ENCODE measurements at regions not wholly inside any gene's neighbourhood (a gene's known extent, or its start where the extent isn't known, plus 50 kb on each side); places are given as distances from the start of the nearest gene placed in this dataset.
"Not testable (repeated sequence)": the region's sequence is repeated elsewhere in the genome, so short reads cannot be mapped to it uniquely, and the experiment has no call there.

DNA sequence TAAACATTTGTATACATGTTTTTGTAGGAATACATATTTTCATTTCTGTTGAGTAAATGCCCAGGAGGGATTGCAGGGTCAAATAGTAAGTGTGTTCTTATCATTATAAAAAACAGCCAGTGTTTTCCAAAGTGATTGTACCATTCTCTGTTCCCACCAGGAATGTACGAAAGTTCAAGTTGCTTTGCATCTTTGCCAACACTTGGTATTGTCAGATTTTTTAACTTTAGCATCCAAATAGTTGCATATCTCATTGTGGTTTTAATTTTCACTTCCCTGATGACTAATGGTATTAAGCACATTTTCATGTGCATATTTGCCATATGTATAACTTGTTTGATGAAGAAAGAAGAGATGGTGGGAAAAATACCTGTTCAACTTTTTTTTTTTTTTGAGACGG lies 213.9 kb downstream of the ZNF365 start:
- no peak for DNase-seq (ENCODE audit: low spot score)

DNA sequence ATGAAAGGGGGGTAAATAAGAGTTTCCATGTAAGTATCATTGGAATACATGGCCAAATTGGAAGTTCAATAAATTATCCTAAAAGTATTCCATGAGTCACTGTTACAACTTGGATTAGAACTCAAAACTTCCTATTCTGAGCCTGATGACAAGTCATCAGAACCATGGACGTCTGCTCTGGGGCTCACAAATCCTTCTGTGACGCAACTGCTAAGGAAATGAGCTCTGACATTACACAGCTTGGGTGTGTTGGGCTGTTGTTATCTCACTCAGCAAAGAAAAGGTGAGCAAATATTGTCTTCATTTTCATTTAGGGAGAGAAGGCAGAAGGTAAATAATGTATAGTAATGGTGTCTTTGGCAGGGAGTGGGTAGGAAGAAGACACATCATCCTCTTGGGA lies 214.8 kb upstream of the ADO start:
- no peak for DNase-seq (ENCODE audit: low spot score)

DNA sequence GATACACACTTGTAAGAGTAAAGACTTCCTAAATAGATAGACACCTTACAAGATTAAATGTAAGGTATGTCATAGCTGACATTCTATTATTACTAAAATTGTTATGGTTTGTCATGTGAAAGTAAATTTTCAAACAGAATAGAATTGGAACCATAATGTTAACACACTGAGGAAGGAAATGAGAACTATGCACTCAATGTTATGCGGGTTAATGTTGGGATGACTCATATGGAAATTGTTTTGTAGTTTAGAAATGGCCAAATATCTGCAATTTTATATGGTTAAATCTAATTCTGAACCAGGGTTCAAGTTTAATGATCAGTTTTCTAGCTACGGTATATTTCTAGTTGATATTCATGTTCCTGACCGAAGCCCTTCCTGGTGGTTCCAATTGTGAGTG lies 214.2 kb upstream of the ADO start:
- no peak for DNase-seq (ENCODE audit: low spot score)

DNA sequence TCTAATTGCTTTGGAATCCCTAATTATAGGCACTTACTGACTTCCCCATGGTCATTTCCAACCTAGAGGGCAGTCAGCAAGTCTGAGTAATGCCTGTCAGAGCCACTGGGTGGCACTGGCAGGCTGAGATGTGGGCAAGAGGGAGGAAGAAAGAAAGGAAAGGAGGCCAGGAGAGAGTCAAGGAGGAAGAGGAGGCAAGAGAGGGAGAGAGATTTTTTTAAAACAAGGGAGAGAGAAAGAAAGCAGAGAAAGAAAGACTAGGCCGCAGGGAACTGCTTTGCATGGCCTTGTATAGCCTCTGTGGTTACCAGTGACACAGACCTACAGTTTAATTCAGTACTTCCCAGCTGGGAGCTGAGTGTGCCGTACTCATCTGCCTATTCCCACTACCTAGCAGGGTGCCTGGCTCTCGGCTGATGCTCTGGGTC lies 210.4 kb upstream of the ADO start:
- peak; percentile 54 for DNase-seq (ENCODE audit: low spot score)

DNA sequence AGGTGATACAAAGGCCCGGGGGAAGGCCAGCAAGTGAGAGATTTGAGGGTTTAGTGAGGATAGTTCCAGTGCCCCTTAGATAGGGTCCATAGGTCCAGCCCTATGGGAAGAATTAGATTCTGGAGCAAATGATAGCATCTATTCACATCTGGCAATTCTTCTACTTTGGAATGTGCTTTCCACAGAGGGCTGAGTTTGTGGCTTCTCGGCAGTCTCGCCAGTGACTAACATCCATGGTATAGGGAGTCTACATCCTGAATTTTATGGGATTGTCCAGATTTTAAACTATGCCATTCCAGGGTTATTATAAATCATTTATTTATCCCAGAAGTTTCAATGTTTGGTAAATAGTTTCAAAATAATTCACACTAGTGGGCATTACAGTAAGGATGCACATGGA lies 207.3 kb upstream of the ADO start:
- DNase-seq (ENCODE audit: low spot score) = peak; percentile 21

DNA sequence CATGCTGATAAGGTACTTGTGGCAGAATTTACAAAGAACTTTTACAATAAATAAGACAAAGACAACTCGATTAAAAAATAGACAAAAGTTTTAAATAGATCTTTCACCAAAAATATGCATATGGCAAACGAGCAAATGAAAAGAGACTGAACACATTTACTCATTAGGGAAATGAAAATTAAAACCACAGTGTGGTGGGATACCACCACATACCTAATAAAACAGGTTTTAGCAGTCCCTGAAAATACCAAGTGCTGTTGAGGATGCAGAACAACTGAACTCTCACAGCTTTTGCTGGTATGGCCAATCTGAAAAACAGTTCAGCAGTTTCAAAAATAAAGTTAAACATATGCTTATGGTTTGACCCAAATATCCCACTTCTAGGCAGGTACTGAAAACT lies 205.4 kb upstream of the ADO start:
- no peak for DNase-seq (ENCODE audit: low spot score)

DNA sequence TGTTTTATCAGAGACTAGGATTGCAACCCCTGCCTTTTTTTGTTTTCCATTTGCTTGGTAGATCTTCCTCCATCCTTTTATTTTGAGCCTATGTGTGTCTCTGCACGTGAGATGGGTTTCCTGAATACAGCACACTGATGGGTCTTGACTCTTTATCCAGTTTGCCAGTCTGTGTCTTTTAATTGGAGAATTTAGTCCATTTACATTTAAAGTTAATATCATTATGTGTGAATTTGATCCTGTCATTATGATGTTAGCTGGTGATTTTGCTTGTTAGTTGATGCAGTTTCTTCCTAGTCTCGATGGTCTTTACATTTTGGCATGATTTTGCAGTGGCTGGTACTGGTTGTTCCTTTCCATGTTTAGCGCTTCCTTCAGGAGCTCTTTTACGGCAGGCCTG lies 198.0 kb upstream of the ADO start:
- not testable (repeated sequence) for DNase-seq (ENCODE audit: low spot score)

DNA sequence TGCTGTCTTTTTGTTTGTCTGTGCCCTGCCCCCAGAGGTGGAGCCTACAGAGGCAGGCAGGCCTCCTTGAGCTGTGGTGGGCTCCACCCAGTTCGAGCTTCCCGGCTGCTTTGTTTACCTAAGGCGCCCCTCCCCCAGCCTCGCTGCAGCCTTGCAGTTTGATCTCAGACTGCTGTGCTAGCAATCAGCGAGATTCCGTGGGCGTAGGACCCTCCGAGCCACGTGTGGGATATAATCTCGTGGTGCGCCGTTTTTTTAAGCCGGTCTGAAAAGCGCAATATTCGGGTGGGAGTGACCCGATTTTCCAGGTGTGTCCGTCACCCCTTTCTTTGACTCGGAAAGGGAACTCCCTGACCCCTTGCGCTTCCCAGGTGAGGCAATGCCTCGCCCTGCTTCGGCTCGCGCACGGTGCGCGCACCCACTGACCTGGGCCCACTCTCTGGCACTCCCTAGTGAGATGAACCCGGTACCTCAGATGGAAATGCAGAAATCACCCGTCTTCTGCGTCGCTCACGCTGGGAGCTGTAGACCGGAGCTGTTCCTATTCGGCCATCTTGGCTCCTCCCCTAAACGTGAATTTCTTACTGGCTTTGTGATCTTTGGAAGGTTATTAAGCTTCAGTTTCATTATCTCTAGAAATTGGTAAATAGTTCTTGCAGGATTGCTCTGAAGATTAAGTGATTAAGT lies 196.2 kb upstream of the ADO start:
- DNase-seq (ENCODE audit: low spot score) = not testable (repeated sequence)

DNA sequence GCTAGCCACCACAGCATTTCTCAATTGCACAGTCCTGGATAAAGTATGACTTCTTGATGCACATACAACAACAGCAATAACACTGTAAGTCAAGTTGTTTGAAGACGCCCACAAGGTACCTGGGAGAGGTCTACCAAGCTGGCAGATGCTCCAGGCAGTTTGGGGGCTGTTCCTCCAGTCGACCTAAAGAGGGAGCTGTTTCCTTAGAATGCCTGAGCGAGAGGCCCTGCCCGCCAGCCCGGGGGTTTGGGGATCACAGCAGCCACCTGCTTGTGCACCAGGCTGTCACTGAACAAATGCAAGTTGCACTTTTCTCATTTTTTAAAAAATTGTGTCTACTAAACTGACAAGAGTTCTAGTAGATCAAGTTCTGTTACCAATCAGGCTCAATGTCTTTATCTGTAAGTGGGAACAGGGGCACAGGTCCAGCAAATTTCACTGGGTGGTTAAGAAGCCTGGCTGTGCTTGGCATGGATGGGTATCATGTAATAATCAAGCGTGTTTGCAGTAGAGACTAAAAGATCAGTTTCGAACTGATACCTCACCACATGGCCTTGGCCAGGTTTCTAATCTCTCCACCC lies 193.8 kb upstream of the ADO start:
- DNase-seq (ENCODE audit: low spot score) = peak; percentile 65

DNA sequence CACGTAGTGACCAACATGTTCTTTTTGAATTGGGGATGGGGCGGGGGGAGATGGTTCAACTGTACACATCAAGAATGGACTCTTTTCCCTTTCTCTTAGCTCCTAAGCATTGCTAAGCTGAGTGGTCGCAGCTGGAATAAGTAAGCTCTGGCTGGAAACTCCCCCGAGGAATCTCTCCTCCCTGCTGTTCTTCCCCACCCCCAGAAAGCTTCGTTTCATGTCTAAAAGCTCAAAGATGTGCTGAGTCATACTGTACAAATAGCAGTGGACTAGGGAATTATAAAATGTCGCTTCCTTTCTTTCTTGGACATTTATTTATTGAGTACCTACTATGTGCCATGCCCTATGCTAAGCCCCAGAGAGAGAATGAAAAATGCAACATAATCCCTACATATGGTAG lies 191.1 kb upstream of the ADO start:
- peak; percentile 35 for DNase-seq (ENCODE audit: low spot score)

DNA sequence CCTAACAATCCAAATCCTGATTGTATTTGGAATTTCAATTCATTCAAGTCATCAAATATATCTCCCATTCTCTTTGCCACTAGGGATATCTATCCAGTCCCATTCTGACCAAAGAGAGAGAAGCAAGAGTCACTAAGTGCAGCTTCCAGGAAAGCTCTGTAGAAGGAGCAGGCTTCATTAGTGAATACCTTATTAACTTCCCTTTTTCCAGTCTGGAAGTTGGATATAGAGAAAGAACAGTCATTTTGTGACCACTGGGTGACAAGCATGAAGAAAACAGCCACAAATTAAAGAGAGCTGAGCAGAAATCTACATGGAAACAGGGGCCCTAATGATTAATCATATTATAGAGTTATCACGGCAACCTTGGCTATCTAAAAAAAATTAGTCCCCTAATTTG lies 190.7 kb upstream of the ADO start:
- DNase-seq (ENCODE audit: low spot score) = no peak

DNA sequence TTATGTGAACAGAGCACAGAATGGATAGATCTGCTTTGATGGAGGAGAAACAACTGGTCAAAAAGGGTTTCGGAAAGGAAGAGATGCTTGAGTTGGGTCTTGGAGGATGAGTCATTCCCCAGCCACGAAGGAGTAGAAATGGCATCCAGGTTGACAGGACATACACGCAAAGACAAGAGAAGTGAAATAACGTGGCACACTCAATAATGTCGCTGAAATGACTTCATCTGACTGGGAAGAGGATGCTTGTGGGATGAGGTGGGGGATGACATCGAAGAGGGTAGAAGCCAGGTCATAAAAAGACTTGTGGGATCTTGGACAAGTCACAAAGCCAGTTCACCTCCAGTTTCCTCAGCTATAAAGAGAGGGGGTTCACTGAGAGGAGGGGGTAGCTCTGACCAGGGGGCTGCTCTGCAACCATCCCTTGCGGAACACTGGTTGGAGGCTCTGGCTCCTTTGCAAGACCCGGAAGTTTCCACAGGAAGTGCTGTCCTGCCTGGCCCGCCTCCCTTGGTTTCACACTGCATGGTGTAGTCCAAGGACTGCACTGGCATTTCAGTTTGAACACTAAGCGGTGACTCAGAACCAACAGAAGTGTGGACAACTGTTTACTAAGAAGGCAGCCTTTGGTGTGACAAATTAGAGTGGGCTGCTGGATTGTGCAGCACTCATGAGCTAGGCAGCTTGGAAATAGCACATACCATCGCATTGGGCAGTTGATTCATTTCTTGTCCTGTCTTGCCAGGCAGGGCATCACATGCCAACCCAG lies 189.9 kb upstream of the ADO start:
- peak; percentile 63 for DNase-seq (ENCODE audit: low spot score)

DNA sequence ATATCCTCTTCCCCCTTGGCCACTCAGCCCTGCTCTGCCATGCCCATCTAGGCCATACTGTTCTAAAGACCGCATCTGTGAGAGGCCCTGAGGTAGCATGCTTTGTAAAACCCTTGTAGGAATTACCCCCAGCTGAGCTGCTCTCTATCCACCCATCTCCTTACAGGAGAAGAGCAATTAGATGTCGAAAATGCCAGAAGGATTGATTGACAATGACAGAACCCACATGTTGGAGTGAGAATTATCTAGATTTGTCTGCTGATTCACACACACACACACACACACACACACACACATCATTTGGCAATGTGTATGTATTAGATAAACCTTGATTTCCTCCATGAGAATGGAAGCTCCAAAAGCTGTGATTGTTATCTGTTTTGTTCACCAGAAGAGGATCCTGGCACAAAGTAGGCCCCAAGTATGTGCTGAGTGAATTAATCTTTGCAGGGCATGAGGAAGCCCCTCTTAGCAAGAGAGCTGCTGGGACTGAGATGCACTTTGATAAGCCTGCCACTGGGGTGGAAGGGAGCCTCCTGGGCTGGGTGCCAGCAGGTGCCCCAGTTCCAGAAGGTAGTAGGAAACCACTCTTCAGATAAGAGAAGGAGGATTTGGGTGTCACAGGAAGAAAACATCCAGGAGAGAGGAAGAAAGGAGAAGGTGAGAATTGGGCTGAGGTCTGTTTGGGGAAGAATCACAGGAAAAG lies 187.5 kb upstream of the ADO start:
- DNase-seq (ENCODE audit: low spot score) = no peak

DNA sequence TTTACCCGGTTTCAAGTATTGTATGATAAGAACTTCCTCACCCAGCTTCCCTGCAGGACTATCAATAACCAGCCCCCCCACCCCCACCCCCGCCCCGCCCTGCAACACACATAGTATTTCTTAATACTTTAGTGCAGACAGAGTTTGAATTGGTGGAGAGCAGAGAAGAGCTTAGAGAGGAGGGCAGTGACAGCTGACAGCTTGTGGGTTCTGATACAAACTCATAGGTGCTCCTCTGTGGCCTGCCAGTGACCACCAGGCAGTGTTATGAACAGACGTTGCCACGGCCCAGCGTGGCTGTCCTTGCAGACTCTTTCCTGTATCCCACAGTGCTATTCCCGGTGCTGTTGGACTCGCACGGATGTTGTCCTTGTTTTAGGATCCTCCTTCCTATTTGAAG lies 186.9 kb upstream of the ADO start:
- no peak for DNase-seq (ENCODE audit: low spot score)

DNA sequence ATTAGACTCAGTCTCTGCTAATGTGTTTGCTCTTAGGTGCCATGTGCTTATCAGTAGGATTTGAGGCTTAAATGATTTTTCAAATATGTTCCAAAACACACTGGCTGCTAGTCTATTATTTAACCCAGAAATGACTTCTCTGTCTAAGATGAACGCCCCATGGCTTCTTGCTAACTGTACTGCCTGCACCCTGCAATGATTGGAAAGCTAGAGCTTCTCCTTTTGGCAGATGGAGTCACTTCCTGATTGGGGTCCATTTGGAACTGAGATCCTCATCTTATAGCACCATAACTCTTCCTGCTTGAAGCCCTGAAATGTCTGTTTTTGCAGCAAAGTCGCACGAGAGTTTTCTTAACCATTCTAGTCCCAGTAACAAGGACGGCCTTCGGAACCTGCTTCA lies 186.5 kb upstream of the ADO start:
- no peak for DNase-seq (ENCODE audit: low spot score)

DNA sequence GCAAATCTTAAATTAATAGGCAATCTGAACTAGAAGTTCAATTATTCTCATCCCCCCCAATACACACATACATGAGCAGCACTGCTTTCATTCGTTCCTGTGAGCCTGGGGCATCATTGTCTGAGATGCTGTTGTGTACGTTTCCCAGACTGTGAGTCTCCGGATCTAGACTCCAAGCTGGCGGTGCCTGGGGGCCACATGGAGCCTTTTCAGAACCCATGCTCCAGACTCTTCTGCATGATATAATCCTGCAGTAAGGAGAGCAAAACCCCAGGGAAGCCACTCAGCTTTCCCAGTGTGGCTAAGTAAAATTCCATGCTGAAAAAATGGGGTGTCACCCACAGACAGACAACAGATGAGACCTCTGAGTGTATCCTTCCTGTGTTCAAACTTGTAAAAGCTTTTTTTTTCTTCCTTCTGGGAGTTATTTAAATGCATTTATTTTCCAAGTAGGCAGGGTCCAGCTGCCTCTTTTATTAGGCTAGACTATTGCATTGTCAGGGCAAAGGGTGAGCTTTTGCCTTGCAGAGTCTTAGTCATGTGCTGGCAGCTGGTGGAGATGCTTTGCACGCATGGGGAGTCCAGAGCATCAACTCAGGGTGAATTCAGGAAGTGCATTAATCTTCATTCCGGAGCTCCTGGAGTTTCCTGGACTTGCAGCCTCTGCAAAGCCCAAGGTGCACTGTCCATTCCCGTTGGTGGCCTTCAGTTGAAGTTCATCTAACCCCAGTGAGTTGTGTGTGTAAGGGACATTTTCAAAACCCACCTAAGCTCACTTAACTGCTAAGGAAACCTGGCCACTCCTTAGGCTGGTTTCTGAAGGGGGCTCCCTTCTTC lies 185.7 kb upstream of the ADO start:
- DNase-seq (ENCODE audit: low spot score) = peak; percentile 58

DNA sequence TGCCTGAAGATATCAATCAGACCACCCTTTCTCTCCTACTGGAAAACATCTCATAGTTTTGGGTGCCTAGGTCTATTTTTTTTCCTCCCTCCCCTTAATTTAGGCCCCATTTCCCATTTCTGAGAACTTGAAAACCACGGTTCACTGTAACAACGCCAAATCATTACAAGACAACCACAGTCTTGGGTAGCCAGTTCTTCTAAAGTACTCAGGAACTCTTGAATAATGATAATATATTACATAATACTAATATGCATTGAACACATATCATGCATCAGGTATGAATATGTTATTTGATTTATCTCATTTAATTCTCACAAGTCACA lies 185.1 kb upstream of the ADO start:
- DNase-seq (ENCODE audit: low spot score) = no peak

DNA sequence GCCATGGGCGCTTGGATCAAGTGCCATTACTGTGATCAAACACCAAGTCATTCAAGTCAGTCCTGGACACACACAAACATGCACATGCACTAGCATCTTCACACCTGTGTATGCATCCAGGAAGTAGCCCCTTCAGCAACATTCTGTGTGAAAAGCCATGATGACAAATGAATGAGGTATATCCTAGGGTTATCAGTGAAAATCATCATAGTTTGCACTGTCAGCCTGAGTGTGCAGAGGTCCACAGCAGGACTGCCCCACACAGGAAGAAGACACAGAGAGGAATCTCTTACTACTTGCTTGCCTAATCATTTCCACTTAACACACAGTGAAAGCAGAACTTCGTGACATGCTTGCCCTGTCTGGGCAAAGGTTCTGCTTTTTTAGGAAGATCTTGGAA lies 184.0 kb upstream of the ADO start:
- DNase-seq (ENCODE audit: low spot score) = no peak

DNA sequence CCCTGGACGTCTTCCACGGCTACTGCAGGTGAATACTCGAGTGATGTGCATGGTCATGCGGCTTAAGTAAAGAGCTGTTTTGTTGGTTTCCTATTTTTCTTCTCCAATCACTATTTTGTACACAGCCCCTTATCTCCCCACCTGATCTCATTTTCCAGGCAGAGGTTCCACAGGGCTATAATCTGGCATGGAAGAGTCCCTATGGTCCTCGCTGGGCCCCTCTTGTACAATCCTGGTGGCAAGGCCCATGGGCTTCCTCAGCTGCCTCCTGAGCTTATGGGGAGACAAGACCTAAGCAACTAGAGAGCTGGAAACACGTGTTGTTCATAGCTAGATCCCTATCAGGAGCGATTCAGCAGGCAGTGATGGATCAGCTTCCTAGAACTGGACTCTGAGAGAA lies 181.3 kb upstream of the ADO start:
- no peak for DNase-seq (ENCODE audit: low spot score)

DNA sequence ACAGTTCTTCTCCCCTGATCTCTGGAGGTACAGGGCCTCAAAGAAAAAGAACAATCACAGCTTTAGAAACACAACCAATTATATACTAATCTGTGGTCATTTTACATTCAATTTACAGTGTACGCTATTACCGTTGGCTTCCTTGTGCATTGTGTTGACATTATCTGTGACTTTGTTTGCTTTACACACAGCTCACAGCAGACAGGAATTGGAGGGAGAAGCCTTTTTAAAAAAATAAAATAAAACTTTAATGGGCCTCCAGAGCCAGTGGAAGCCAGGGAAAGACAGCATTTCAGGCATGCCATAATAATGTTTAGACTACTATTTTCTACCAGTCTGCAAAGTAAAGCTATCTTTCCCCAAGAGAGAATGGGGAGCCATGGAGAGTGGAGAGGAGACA lies 179.0 kb upstream of the ADO start:
- DNase-seq (ENCODE audit: low spot score) = no peak

DNA sequence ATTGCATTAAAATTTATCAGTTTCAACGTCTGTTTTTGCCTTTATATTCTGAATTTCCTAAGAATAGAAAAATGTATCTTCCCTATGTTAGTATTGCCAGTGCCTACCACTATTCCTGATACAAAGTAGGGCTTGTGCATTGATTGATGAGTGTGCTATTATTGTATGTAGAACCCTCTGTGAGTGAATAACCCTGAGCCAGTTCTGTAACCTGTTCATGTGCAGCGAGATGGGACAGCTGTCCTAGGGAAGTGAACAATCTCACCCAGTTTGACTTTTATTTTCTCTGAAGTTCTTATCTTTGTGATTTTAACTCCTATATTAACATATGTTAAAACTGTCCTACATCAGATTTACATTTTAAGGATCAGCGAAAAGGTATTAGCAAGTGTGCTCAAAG lies 178.4 kb upstream of the ADO start:
- DNase-seq (ENCODE audit: low spot score) = no peak

DNA sequence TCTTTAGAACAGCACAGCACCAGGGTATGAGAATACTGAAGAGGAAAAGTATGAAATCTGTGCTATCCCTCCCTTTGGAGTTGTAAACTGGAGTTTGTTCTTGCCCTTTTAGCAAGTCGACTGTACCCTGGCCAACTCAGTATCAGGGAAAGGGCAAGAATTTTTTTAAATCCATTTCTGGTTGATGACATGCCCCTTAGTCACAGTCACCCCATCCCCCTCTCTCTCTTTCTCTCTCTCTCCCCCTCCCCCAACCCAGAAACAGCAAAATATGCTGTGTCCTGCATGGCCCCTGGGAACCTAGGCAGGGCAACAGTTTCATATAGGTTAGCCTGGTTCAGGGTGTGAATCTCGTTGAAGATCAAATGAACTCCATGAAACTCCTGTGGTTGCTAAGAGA lies 177.7 kb upstream of the ADO start:
- DNase-seq (ENCODE audit: low spot score) = peak; percentile 55

All from A172 (cell line).